Sciatic nerve (tissue), 2 donors: ENCODE measurements at regions not wholly inside any gene's neighbourhood (a gene's known extent, or its start where the extent isn't known, plus 50 kb on each side); places are given as distances from the start of the nearest gene placed in this dataset.

Experiments
- ATAC-seq: fragments of 200-7000 bp; cut with Tn5 transposase; one replicate; pipeline ENCODE4 v1.9.1; 2020; ENCODE audit warnings: mild to moderate bottlenecking, moderate library complexity
- DNase-seq: peaks from one replicate; pipeline ENCODE4 v3.0.0-alpha.2; 2020; ENCODE audit warnings: low spot score
- intact Hi-C: fragments of 100-400 bp; cut with DNase I; formaldehyde crosslinking; loops from one replicate; pipeline ENCODE4 v1.14.2; 2022
- donor health status: DM: no; HTN: no; CAD: no.
- donor health status: DM: no; HTN: no; CAD: no.

DNA sequence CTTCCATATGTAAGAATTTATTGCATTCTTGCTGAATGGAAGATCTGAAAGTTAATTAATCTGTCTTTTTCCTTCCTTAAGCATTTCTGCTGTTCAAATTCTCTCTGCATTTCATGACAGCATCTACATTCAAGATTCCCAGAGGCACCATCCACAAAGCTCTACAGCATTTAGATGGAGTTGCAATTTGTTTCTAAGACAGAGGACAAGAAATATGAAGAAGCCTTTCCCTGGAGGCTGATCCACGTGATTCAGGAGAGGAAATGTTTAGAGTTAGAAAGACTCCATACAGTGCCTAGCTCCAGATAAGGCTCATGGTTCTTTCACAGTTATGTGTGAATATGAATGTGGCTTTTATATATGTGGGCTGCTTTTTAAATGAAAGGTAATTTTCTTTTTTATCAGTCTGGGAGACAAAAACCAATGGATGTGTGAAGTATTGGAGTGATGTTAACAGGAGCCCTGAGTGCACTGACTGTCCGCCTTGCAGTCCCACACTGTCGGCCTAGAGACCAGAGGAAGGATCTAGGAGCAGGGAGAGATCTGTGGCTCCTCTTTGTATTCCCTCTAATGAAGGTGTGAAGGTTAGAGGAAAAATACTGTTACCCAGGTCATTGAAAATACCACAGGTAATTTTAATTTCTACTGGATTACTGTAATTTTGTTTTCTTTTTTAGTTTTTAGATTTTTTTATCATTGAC, 686.6 kb upstream of the GJE1 start:
- DNase-seq (no peak), ATAC-seq (no peak)
- intact Hi-C loops: no loop called here

DNA sequence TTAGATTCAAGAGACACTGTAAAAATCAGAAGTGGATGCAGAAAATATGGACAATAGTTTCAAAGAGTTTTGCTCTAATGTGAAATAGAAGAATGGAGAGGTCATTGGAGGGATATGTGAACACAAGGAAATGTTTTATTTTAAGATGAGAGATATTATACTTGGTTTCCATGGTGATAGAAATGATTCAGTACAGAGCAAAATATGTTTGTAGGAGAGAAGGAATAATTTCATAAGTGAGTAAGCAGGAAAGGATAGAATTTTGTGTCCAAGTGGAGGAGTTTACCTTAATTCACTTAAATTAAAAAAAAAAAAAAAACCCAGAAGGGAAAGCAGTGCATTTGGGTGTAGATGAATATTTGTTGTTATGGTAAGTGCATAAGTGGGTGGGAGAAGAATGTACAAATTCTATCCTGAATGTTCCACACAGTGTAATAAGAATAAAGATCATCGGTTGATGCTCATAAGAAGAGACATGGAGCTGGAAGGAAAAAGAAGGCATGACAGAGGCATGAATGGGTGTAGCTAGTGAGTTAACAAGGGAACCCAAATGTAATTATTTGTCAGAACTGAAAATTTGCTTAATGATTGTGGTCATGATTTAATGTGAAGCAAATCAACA, 688.9 kb upstream of the GJE1 start:
- intact Hi-C loops: no loop called here
- ATAC-seq (no peak), DNase-seq (no peak)

DNA sequence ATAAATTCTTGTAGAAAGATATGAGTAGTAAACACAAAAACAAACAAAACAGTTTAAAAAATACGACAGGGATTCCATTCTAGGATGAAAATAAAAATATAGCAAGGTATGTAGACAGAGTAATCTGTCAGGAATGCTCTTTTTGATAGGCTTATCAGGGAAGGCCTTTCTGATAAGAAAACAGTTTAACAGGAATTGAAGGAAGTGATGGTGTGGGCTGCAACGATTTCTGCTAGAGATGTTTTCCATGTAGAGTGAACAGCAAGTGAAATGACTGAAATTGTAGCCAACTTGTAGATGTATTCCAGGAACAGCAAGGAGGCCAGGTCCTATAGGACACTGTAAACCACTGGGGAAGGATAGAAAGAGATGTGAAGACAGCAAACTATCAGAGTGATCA, 689.7 kb upstream of the GJE1 start:
- no peak for DNase-seq
- no peak for ATAC-seq
- intact Hi-C loops: no loop called here

DNA sequence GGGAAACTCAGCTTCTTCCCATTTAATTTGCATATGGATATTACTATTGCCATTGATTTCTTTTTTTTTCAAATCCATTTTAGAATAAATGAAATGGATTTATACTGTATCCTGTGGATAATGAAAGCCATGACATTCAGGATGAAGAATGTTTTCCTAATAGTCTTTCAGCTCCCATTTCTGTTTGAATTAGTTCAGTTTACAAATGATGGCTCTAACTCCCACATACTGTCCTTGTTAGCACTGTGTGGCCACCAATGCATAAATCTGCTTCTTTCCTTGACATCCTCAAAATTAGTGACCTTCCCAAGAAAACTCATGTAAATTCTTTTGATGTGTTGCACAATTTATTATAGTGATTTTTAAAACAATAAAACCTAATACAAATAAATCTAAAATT, 693.2 kb upstream of the GJE1 start:
- no peak for DNase-seq
- ATAC-seq: no peak
- intact Hi-C loops: no loop called here

DNA sequence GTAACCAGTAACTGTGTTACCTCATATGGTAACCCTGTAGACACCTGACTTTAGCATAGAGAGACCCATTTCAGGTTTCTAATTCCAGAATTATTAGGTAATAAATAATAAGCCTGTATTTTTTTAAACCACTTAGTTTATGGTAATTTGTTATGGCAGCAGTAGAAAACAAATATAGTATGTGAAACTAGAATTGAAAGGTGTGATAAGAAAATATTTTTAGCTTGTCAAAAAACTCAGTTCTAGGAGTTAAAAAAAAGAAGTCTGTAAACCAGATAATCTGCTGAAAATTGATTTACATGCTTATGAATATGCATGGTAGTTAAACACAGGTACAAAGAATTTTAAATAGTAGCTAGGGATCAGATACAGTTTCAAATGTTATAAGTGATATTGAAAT, 695.0 kb upstream of the GJE1 start:
- ATAC-seq: no peak
- intact Hi-C loops: no loop called here
- no peak for DNase-seq

DNA sequence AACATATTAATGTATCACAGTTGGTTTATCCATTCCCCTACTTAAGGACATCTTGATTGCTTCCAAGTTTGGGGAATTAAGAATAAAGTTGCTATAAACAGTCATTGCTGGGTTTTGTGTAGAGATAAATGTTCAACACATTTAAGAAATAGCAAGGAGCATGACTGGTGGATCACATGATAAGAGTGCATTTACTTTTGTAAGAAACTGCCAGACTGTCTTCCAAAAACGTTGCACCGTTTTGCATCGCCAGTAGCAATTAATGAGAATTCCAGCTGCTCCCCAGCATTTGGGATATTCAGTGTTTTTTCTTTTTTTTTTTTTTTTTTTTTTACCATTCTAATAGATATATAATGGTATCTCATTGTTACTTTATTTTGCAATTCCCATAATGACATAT, 695.7 kb upstream of the GJE1 start:
- ATAC-seq (no peak), DNase-seq (no peak)
- intact Hi-C loops: no loop called here

DNA sequence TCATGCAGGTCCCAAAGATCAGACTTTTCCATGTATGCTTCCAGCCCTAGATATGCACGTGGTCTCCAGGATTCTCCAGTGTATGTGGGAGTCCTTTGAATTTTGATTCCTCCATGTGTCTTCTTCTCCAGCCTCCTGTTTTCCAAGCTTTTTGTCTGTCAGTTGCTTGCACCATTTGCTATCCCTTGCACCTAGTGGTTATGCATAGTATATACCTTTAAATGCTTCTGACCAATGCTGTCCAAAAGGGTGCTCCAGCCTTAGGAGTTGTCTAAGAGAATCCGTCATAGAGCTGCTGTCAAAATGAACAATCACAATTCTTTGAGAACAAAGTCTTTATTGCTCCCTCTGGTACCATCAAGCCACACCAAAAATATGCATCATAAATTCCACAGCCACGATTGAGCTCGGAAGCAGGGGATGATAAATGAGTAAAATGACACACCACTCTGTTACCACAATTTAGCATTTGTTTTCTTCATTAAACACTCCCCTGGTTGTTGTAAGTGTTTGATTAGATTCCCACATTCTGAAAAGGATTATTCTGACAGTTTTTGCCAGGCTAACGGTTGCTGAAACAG, 706.2 kb upstream of the GJE1 start:
- no peak for ATAC-seq
- intact Hi-C loops: no loop called here
- DNase-seq: no peak

DNA sequence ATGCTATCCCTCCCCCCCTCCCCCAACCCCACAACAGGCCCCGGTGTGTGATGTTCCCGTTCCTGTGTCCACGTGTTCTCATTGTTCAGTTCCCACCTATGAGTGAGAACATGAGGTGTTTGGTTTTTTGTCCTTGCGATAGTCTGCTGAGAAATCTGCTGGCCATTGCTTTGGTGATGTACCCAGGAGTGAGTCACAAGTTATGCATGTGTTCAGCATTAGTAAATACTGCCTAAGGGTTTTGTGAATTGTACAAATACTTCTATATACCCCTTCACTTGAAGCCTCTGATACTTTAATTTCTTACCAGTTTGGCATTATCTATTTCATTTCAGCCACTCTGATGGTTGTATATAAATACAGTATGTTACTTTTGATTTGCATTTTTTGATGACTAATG, 711.3 kb upstream of the GJE1 start:
- intact Hi-C loops: no loop called here
- no peak for ATAC-seq
- no peak for DNase-seq

DNA sequence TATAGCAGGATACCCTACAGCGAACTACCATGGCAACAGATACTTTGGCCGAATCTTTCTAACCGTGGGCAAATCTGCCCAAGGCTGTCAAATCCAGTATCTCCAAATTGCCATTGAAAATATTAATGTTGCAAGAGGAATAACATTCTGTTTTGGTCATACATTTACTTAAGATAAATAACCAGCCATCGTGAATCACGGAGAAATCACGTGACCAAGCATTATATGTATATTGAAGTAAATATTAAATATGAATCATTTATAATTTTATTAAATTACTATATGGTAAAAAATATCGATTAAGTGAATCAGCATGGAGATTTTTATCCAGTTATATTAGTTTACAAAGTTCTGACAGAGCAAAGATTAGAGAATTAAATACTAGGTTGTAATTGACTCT, 714.6 kb upstream of the GJE1 start:
- DNase-seq: no peak
- intact Hi-C loops: no loop called here
- no peak for ATAC-seq

DNA sequence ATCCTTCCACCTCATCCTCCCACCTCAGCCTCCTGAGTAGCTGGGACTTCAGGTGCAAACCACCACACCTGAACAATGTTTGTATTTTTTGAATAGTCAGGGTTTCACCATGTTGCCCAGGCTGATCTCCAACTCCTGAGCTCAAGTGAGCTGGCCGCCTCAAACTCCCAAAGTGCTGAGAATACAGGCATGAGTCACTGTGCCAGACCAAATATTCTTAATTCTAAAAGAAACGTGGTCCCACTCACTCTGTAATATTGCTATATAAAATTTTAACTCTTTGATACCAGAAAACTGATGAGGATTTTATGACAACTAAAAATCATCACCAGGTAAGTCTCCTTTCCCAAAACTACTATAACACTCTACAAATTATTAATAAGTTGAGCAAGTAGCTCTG, 716.8 kb upstream of the GJE1 start:
- DNase-seq: no peak
- ATAC-seq: no peak
- intact Hi-C loops: no loop called here

DNA sequence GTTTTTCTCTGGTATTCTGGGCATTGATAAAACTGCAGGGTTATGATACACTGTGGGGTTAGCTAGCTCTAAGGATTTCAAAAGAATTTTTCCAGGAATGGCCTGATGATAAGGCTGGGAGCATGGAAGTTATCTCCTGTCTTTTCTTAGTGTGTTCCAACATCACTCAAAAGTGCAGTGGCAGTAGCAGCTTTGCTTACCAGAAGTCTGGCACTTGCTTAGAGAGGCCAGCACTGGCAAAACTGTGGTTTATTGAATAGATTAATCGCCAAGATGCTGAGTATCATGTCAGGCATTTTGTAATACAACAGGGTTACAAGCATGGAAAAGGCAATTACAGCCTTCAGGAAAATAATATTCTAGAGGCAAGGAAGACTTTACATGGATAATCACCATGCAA, 719.5 kb upstream of the GJE1 start:
- DNase-seq (no peak), ATAC-seq (no peak)
- intact Hi-C loops: no loop called here

DNA sequence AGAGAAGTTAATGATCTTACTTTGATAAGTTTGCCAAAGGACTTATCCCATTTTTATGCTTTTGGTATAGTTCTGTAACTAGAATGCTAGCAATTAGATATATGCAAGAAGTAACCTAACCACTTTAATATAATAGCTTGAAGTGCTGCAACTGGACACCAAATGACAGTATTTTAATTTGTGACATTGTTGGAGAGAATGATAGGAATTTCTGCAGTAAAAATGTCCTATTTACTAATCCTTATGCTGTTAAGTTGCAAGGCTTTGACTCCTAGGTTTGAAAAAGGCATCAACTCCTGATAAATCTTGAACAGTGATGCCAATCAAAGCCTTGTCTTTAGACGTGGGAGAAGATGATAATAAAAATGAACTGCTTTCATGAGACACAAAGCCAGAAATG, 726.0 kb upstream of the GJE1 start:
- ATAC-seq (no peak), DNase-seq (no peak)
- intact Hi-C loops: no loop called here

DNA sequence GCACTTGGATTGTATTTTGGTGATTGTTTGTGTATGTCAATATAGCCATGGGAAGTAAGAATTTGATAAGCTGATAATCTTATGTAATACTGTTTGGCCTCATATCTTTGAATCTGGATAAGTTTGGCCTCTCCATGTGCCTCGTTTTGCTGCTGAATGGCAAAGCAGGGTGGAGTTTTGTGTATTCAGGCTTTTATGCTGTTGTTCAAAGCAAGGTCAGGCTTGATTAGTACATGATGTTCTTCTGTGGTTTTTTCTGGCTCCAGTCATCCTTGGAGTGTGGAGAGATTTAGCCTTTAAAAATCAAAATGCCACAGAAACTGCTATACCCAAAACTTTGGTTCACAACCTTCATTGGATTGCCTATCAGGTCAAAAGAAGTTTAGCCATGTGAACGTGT, 728.9 kb upstream of the GJE1 start:
- DNase-seq (no peak), ATAC-seq (peak; percentile 88)
- intact Hi-C loops: no loop called here

DNA sequence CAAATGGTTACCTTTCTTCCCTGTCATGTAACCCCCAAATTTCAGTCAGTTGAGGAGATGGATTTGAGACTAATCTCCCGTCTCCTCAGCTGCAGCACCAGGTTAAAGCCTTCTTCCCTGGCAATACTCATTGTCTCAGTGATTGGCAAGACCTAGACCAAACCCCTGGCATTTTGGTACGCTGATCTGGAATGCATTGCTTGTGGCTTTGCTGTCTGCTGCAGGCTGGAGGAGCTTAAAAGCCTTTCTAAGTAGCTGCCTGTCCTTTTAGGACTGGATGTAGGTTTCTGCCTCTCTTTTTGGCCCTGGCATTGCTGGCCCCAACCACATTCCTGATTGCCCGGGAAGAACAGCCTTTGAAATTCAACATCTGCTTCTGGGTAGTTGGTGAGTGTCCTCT, 729.6 kb upstream of the GJE1 start:
- ATAC-seq (no peak), DNase-seq (no peak)
- intact Hi-C loops: no loop called here

DNA sequence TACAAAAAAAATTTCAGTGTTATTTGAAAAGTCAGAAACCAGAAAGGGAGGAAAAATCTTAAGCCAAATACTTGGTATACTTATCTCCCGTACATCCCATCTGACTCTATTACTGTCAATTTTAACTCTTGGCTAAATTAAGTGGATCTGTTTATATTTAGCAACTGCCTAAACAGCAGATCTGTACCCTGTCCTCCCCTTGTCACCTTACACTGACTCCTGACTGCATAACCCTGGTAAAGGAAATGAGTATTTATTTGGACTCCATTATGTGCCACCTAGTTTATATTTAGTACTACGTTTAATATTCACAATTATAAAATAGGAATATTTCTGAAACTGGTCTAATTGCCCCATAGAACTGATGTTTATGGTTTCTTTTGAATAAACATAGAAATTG, 730.2 kb upstream of the GJE1 start:
- intact Hi-C loops: no loop called here
- DNase-seq (no peak), ATAC-seq (no peak)

DNA sequence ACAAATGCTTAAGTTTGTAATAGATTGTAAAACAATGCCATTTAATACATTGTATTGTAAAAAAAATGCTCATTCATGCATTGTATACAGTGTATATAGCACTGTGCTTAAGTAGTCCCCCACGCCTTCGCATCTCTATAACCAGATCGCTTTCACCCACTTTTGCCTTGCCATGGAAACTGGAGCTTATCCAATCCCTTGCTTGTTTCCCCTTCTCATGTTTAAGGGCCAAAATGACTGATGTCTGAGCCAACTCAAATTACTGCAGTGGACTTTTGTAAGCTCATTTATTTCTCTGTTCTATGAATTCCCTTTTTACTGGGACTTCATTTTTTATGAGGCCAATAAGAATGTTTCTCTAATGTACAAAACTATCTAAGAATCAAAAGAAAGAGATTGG, 730.9 kb upstream of the GJE1 start:
- ATAC-seq (no peak), DNase-seq (no peak)
- intact Hi-C loops: no loop called here

DNA sequence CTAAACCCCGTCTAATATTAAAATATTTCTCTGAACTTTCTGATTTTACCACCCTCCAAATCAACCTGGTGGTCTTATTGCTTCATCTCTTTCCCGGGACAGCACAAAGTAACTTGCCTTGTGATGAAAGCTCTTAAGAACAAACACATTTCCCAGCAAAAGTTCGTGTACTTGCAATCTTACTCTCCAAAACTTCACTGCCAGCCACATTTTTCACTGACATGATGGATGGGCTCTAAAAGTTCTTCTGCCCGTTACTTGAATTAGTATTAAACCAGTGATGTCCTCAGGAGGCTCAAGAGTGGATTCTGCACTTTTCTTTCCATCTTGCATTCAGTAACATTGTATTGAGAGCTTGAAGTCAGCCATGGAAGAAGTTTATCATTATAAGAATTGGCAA, 731.6 kb upstream of the GJE1 start:
- DNase-seq (no peak), ATAC-seq (peak; percentile 79)
- intact Hi-C loops: no loop called here

DNA sequence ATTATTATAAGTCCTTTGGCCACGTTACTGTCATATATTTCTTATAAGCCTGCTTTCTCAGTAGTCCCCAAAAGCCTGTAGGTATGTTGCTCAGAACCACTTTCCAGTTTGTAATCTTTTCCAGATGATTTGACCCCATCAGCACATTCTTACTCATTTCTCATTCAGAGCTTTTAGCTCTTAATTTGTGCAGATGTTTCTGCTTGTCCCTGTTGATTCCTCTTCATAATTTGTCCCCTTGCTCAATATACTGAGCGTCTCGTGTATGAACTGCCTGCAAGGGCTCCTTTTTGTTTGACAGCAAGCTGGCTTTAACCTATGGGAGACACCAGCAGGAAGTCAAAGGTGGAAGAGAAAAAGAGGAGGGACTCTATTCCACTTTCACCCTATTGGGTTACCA, 733.8 kb upstream of the GJE1 start:
- ATAC-seq (no peak), DNase-seq (no peak)
- intact Hi-C loops: no loop called here

DNA sequence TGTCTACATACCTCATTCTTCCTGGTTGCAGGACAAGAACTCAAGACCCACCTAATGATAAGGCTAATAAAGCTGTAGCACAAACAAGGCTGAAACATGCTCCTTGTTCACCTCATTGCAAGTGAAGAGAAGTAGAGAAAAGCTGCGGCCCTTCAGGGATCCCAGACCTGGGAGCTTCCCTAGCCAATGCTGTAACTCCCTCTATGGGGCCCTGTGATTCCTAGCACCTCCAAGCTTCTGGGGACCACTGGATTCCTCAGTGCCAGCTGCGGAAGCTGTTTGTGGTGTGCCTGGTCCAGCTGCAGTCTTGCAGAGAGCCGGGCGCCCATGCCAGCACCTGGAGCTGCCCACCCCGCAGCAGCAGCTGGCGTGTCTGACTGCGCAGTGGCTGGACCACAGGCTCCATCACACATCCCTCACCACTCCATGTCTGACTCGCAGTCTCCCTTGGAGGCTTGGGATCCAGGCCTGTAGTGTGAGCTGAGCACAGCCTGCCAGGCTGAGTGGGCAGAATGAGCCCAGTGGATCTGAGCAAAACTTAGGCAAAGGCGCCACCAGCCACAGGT, 737.2 kb upstream of the GJE1 start:
- intact Hi-C loops: no loop called here
- ATAC-seq (no peak), DNase-seq (no peak)

DNA sequence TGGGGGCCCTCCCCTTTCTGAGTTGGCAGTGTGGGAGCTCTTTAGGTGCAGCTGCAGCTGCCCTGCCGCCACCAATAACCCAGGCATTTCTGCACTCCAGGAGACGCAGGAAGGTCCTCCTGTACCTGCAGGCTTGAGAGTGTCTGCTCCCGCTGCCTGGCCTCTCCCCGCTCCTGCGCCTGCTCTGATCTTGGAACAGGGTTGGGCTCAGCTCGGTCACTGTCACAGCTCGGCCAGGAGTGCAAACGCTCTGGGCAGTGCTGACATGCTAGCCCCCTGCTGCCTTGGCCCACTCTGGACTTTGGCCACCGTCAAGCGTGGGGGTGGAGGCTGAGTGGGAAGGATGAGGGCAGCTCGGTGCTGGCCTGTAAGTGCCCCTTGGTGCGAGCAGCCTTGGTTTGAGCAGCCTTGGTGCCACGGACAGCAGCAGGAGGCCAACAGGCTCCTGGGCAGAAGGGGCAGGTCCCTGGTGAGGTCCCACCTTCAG, 738.1 kb upstream of the GJE1 start:
- ATAC-seq: peak; percentile 52
- intact Hi-C loops: no loop called here
- no peak for DNase-seq

DNA sequence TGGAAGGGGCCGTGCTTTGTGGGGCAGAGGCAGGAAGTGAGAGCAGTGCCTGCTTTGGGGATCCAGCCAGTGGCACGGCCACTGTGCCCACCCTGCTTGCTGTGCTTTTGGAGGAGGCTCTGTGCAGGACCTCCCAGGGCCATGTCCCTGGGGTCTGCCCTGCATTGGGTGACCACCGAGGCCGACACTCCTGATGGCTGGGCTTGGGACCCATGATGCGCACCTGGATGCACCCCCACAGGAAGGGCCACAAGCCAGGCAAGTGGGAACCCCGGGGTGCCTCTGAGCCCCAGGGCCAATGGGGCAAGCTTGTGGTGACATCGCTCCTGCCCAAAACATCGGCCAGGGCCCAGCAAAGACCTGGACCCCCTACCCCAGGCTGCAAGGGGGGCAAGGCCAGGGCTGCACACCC, 738.6 kb upstream of the GJE1 start:
- DNase-seq (no peak), ATAC-seq (peak; percentile 32)
- intact Hi-C loops: no loop called here
